ENCODE measurements at regions not wholly inside any gene's neighbourhood (a gene's known extent, or its start where the extent isn't known, plus 50 kb on each side); places are given as distances from the start of the nearest gene placed in this dataset.

GRCh38 chr21:16312321-16312720, 582.5 kb downstream of the USP25 start:
- Histone ChIP-seq H3K4ac (ENCODE audit: low read depth, low read length) (no peak overlapping the region), H4K12ac (ENCODE audit: low read depth, low read length) (no peak overlapping the region), H4K8ac (ENCODE audit: low read depth, low read length) (no peak overlapping the region), H3K79me2 (ENCODE audit: control insufficient read depth, insufficient read depth, low read length, poor library complexity) (no peaks in the 10 kb centered on the region), H3K79me1 (ENCODE audit: low read length) (no peaks in the 10 kb centered on the region), H2AK5ac (ENCODE audit: low read length) (no peak overlapping the region), H2AFZ (ENCODE audit: insufficient read depth, low read length, poor library complexity) (no peak overlapping the region), H3K27ac (ENCODE audit: low read depth, low read length) (no peak overlapping the region), H3K23ac (ENCODE audit: low read length) (no peak overlapping the region), H3K4me2 (ENCODE audit: low read length) (no peak overlapping the region), H4K91ac (ENCODE audit: low read depth, low read length) (no peak overlapping the region), H3K36me3 (ENCODE audit: control insufficient read depth in 1 of 2, insufficient read depth in 2 of 2, low read length in 2 of 2) (no peaks in the 10 kb centered on the region), H3K14ac (ENCODE audit: low read length) (no peak overlapping the region), H3K4me1 (ENCODE audit: control insufficient read depth in 1 of 2, insufficient read depth in 2 of 2, low read length in 2 of 2) (no peaks in the 10 kb centered on the region), H3K9ac (ENCODE audit: low read length) (no peak overlapping the region), H2BK5ac (ENCODE audit: low read depth, low read length, poor library complexity) (no peak overlapping the region), H3K18ac (ENCODE audit: low read length) (no peak overlapping the region), H2BK120ac (ENCODE audit: insufficient read depth, low read length, poor library complexity) (no peak overlapping the region), H3K4me3 (ENCODE audit: low read depth, low read length) (no peak overlapping the region), H3K27me3 (ENCODE audit: insufficient read depth, low read length) (no peaks in the 10 kb centered on the region), H3K9me3 (ENCODE audit: insufficient read depth, low read depth, low read length) (no peaks in the 10 kb centered on the region), H2BK12ac (ENCODE audit: low read length) (no peak overlapping the region)
- DNase-seq: no peak

GRCh38 chr21:16315223-16315622, 585.4 kb downstream of the USP25 start:
- H3K4me3 ChIP-seq (ENCODE audit: low read depth, low read length): no peak overlapping the region
- no peaks in the 10 kb centered on the region for H3K9me3 ChIP-seq (ENCODE audit: insufficient read depth, low read depth, low read length)
- no peaks in the 10 kb centered on the region for H3K4me1 ChIP-seq (ENCODE audit: control insufficient read depth in 1 of 2, insufficient read depth in 2 of 2, low read length in 2 of 2)
- no peak overlapping the region for H3K14ac ChIP-seq (ENCODE audit: low read length)
- no peaks in the 10 kb centered on the region for H3K79me2 ChIP-seq (ENCODE audit: control insufficient read depth, insufficient read depth, low read length, poor library complexity)
- H2AFZ ChIP-seq (ENCODE audit: insufficient read depth, low read length, poor library complexity): no peak overlapping the region
- no peak overlapping the region for H3K27ac ChIP-seq (ENCODE audit: low read depth, low read length)
- no peak overlapping the region for H3K9ac ChIP-seq (ENCODE audit: low read length)
- H2BK120ac ChIP-seq (ENCODE audit: insufficient read depth, low read length, poor library complexity): no peak overlapping the region
- H3K23ac ChIP-seq (ENCODE audit: low read length): no peak overlapping the region
- H3K79me1 ChIP-seq (ENCODE audit: low read length): no peaks in the 10 kb centered on the region
- no peak overlapping the region for H4K91ac ChIP-seq (ENCODE audit: low read depth, low read length)
- no peak overlapping the region for H2AK5ac ChIP-seq (ENCODE audit: low read length)
- H4K8ac ChIP-seq (ENCODE audit: low read depth, low read length): no peak overlapping the region
- no peak overlapping the region for H3K4ac ChIP-seq (ENCODE audit: low read depth, low read length)
- no peaks in the 10 kb centered on the region for H3K36me3 ChIP-seq (ENCODE audit: control insufficient read depth in 1 of 2, insufficient read depth in 2 of 2, low read length in 2 of 2)
- H3K27me3 ChIP-seq (ENCODE audit: insufficient read depth, low read length): no peaks in the 10 kb centered on the region
- no peak overlapping the region for H2BK5ac ChIP-seq (ENCODE audit: low read depth, low read length, poor library complexity)
- H2BK12ac ChIP-seq (ENCODE audit: low read length): no peak overlapping the region
- no peak for DNase-seq
- WGBS (ENCODE audit: extremely low coverage, insufficient coverage, insufficient read length): no CpG with 5 or more reads among the region's 1 CpG
- H3K18ac ChIP-seq (ENCODE audit: low read length): no peak overlapping the region
- H4K12ac ChIP-seq (ENCODE audit: low read depth, low read length): no peak overlapping the region
- H3K4me2 ChIP-seq (ENCODE audit: low read length): no peak overlapping the region

- H4K91ac ChIP-seq (ENCODE audit: low read depth, low read length): no peak overlapping the region
- H3K23ac ChIP-seq (ENCODE audit: low read length): no peak overlapping the region
- no peaks in the 10 kb centered on the region for H3K27me3 ChIP-seq (ENCODE audit: insufficient read depth, low read length)
- H2BK5ac ChIP-seq (ENCODE audit: low read depth, low read length, poor library complexity): no peak overlapping the region
- H3K18ac ChIP-seq (ENCODE audit: low read length): no peak overlapping the region
- H4K12ac ChIP-seq (ENCODE audit: low read depth, low read length): no peak overlapping the region
- no peaks in the 10 kb centered on the region for H3K4me1 ChIP-seq (ENCODE audit: control insufficient read depth in 1 of 2, insufficient read depth in 2 of 2, low read length in 2 of 2)
- no peak overlapping the region for H2AK5ac ChIP-seq (ENCODE audit: low read length)
- no peaks in the 10 kb centered on the region for H3K79me1 ChIP-seq (ENCODE audit: low read length)
- H3K9ac ChIP-seq (ENCODE audit: low read length): no peak overlapping the region
- no peak overlapping the region for H2BK12ac ChIP-seq (ENCODE audit: low read length)
- no peaks in the 10 kb centered on the region for H3K9me3 ChIP-seq (ENCODE audit: insufficient read depth, low read depth, low read length)
- no peak overlapping the region for H2AFZ ChIP-seq (ENCODE audit: insufficient read depth, low read length, poor library complexity)
- no peak overlapping the region for H3K4me3 ChIP-seq (ENCODE audit: low read depth, low read length)
- no peak overlapping the region for H3K14ac ChIP-seq (ENCODE audit: low read length)
- H3K79me2 ChIP-seq (ENCODE audit: control insufficient read depth, insufficient read depth, low read length, poor library complexity): no peaks in the 10 kb centered on the region
- no peaks in the 10 kb centered on the region for H3K36me3 ChIP-seq (ENCODE audit: control insufficient read depth in 1 of 2, insufficient read depth in 2 of 2, low read length in 2 of 2)
- DNase-seq: no peak
- no peak overlapping the region for H3K4me2 ChIP-seq (ENCODE audit: low read length)
- H4K8ac ChIP-seq (ENCODE audit: low read depth, low read length): no peak overlapping the region
- H3K4ac ChIP-seq (ENCODE audit: low read depth, low read length): no peak overlapping the region
- H3K27ac ChIP-seq (ENCODE audit: low read depth, low read length): no peak overlapping the region
- H2BK120ac ChIP-seq (ENCODE audit: insufficient read depth, low read length, poor library complexity): no peak overlapping the region
Measured at GRCh38 chr21:16318651-16319300, 589.0 kb downstream of the USP25 start.

GRCh38 chr21:16320110-16320509, 590.3 kb downstream of the USP25 start:
- Histone ChIP-seq H4K8ac (ENCODE audit: low read depth, low read length) (no peak overlapping the region), H2BK5ac (ENCODE audit: low read depth, low read length, poor library complexity) (no peak overlapping the region), H3K4me3 (ENCODE audit: low read depth, low read length) (no peak overlapping the region), H3K4me1 (ENCODE audit: control insufficient read depth in 1 of 2, insufficient read depth in 2 of 2, low read length in 2 of 2) (no peaks in the 10 kb centered on the region), H4K91ac (ENCODE audit: low read depth, low read length) (no peak overlapping the region), H2BK12ac (ENCODE audit: low read length) (no peak overlapping the region), H3K18ac (ENCODE audit: low read length) (no peak overlapping the region), H3K4ac (ENCODE audit: low read depth, low read length) (no peak overlapping the region), H2BK120ac (ENCODE audit: insufficient read depth, low read length, poor library complexity) (no peak overlapping the region), H3K79me2 (ENCODE audit: control insufficient read depth, insufficient read depth, low read length, poor library complexity) (no peaks in the 10 kb centered on the region), H3K79me1 (ENCODE audit: low read length) (no peaks in the 10 kb centered on the region), H3K27me3 (ENCODE audit: insufficient read depth, low read length) (no peaks in the 10 kb centered on the region), H2AK5ac (ENCODE audit: low read length) (no peak overlapping the region), H3K14ac (ENCODE audit: low read length) (no peak overlapping the region), H4K12ac (ENCODE audit: low read depth, low read length) (no peak overlapping the region), H3K9me3 (ENCODE audit: insufficient read depth, low read depth, low read length) (no peaks in the 10 kb centered on the region), H3K27ac (ENCODE audit: low read depth, low read length) (no peak overlapping the region), H3K9ac (ENCODE audit: low read length) (no peak overlapping the region), H3K36me3 (ENCODE audit: control insufficient read depth in 1 of 2, insufficient read depth in 2 of 2, low read length in 2 of 2) (no peaks in the 10 kb centered on the region), H3K4me2 (ENCODE audit: low read length) (no peak overlapping the region), H3K23ac (ENCODE audit: low read length) (no peak overlapping the region), H2AFZ (ENCODE audit: insufficient read depth, low read length, poor library complexity) (no peak overlapping the region)
- DNase-seq: no peak
- no CpG with 5 or more reads among the region's 1 CpG for WGBS (ENCODE audit: extremely low coverage, insufficient coverage, insufficient read length)
